HepG2 (cell line): ENCODE measurements at regions not wholly inside any gene's neighbourhood (a gene's known extent, or its start where the extent isn't known, plus 50 kb on each side); places are given as distances from the start of the nearest gene placed in this dataset.

Source experiments
- ATAC-seq: fragments of 200-7000 bp; cut with Tn5 transposase; 3 replicates; pipeline ENCODE4 v1.9.1; 2020; ENCODE audit warnings: mild to moderate bottlenecking, moderate library complexity
- BruUV-seq: library from RNA; stranded (reverse); fragments of 400-500 nt; replicated peaks from 2 replicates; lab custom pipeline; 2021; lab: Mats Ljungman, UMichigan
- CTCF ChIA-PET: fragments of 300-600 bp; formaldehyde crosslinking; extraction: SDS; loops from one replicate; lab custom pipeline; 2021; ENCODE audit warnings: low total read pairs, inconsistent platforms, low intra/inter-chr PET ratio; lab: Yijun Ruan, JAX
- POLR2A ChIA-PET: fragments of 350-600 bp; sonication (Branson Sonifier 250); formaldehyde crosslinking; loops from one replicate; lab custom pipeline; 2020; ENCODE audit warnings: antibody characterized with exemption, inconsistent platforms; lab: Yijun Ruan, JAX
- DNase-seq: peaks from one replicate; pipeline ENCODE4 v3.0.0-alpha.2; 2015; ENCODE audit warnings: low spot score
- FAIRE-seq: peaks from 3 replicates; lab custom pipeline; 2011; peaks lifted over from hg19 to GRCh38; lab: Jason Lieb, UNC
- H2AFZ ChIP-seq: one replicate; pipeline ENCODE4 v1.6.1; 2011; ENCODE audit warnings: low read length, inconsistent platforms
- H3K27ac ChIP-seq: fragments of 300-600 bp; 3 replicates; pipeline ENCODE4 v1.8.0; 2011; ENCODE audit warnings: mixed run types, mild to moderate bottlenecking, mixed read lengths, low read length, inconsistent platforms; ENCODE audit not compliant: insufficient read depth; ENCODE audit errors: extremely low read length
- H3K27me3 ChIP-seq, 2 experiments: fragments of 200-600 bp in 1 of 2; 2 replicates in 1 of 2; 3 replicates in 1 of 2; pipeline versions ENCODE4 v1.6.0 to v1.8.0; 2011; ENCODE audit warnings: low read length in 2 of 2, mild to moderate bottlenecking in 2 of 2, moderate library complexity in 2 of 2, inconsistent platforms in 1 of 2; ENCODE audit not compliant: insufficient read depth in 2 of 2, control insufficient read depth in 1 of 2
- H3K36me3 ChIP-seq, 2 experiments: fragments of 200-600 bp in 1 of 2; replicated peaks in 1 of 2; 2 replicates in 1 of 2; 3 replicates in 1 of 2; pipeline versions ENCODE4 v1.5.1 to v1.8.0; 2011; ENCODE audit warnings: low read length in 2 of 2, inconsistent platforms in 1 of 2; ENCODE audit not compliant: insufficient read depth in 2 of 2, control insufficient read depth in 1 of 2
- H3K4me1 ChIP-seq: 2 replicates; pipeline ENCODE4 v1.5.1; 2012; ENCODE audit warnings: low read length, inconsistent platforms; ENCODE audit not compliant: insufficient read depth
- H3K4me2 ChIP-seq: 2 replicates; pipeline ENCODE4 v1.6.0; 2011; ENCODE audit warnings: low read depth, low read length, inconsistent platforms
- H3K4me3 ChIP-seq, 3 experiments: fragments of 200-600 bp in 1 of 3; sonication (generic), shearing (Covaris generic) in 1 of 3; replicated peaks in 1 of 3; 2 replicates each; pipeline ENCODE4 v1.5.1; 2011 to 2016; ENCODE audit warnings: low read length in 3 of 3, inconsistent platforms in 2 of 3, low read depth in 2 of 3, mild to moderate bottlenecking in 2 of 3, control low read depth in 1 of 3, mixed read lengths in 1 of 3; ENCODE audit not compliant: insufficient read depth in 1 of 3
- H3K79me2 ChIP-seq: one replicate; pipeline ENCODE4 v1.6.1; 2011; ENCODE audit warnings: low read length, inconsistent platforms; ENCODE audit not compliant: insufficient read depth
- H3K9ac ChIP-seq: 2 replicates; pipeline ENCODE4 v1.6.0; 2011; ENCODE audit warnings: mild to moderate bottlenecking, low read depth, low read length, inconsistent platforms; ENCODE audit not compliant: insufficient read depth
- H3K9me3 ChIP-seq: 2 replicates; pipeline ENCODE4 v1.5.1; 2012; ENCODE audit warnings: mild to moderate bottlenecking, low read length
- H4K20me1 ChIP-seq: 2 replicates; pipeline ENCODE4 v1.6.0; 2011; ENCODE audit warnings: inconsistent platforms, mild to moderate bottlenecking, low read length, moderate library complexity; ENCODE audit not compliant: insufficient read depth
- CEBPG ChIP-seq: IDR thresholded peaks from 2 replicates; pipeline ENCODE4 v1.6.1; 2016
- KAT2B ChIP-seq: fragments of 150-350 bp; IDR thresholded peaks from 2 replicates; pipeline ENCODE4 v1.6.1; 2014; ENCODE audit warnings: low read depth, low read length, borderline replicate concordance
- MED13 ChIP-seq: sonication (generic); formaldehyde crosslinking; IDR thresholded peaks from 2 replicates; pipeline ENCODE4 v1.5.0; 2020; ENCODE audit warnings: missing genetic modification reagents
- MEF2D ChIP-seq: sonication (generic); formaldehyde crosslinking; IDR thresholded peaks from 2 replicates; pipeline ENCODE4 v1.5.1; 2020; ENCODE audit warnings: mild to moderate bottlenecking, missing genetic modification reagents
- SIN3A ChIP-seq: IDR thresholded peaks from 2 replicates; pipeline ENCODE4 v1.6.1; 2011; ENCODE audit warnings: low read depth, mild to moderate bottlenecking, control low read depth, low read length, borderline replicate concordance
- SIN3B ChIP-seq: fragments of 150-350 bp; IDR thresholded peaks from 2 replicates; pipeline ENCODE4 v1.6.1; 2014; ENCODE audit warnings: low read length
- SYNCRIP ChIP-seq: fragments of 200-400 bp; formaldehyde crosslinking; IDR thresholded peaks from 2 replicates; pipeline ENCODE4 v1.6.1; 2018; ENCODE audit warnings: mild to moderate bottlenecking, low read depth, low read length; ENCODE audit not compliant: insufficient read depth
- ZBTB7B ChIP-seq: sonication (generic); formaldehyde crosslinking; IDR thresholded peaks from 2 replicates; pipeline ENCODE4 v1.4.0; 2020; ENCODE audit warnings: missing genetic modification reagents
- ZFP36 ChIP-seq: fragments of 150-350 bp; IDR thresholded peaks from 2 replicates; pipeline ENCODE4 v1.6.1; 2018; ENCODE audit warnings: borderline replicate concordance, low read length, low read depth; ENCODE audit not compliant: partially characterized antibody
- ZNF652 ChIP-seq: IDR thresholded peaks from 2 replicates; pipeline ENCODE4 v1.6.1; 2016; ENCODE audit warnings: low read depth, borderline replicate concordance
- WGBS: methylation state at CpG from one replicate; pipeline ENCODE4 v1.1.6; 2017; ENCODE audit warnings: low lambda C conversion rate; 5-methylcytosine and 5-hydroxymethylcytosine counted together
- in situ Hi-C: cut with HindIII; loops from 2 replicates; pipeline ENCODE4 v1.10.0; 2017; ENCODE audit warnings: low pct_unique_long_range_greater_than_20kb; ENCODE audit not compliant: extremely low pct_ligation_motif_present
- intact Hi-C: fragments of 100-400 bp; cut with micrococcal nuclease; formaldehyde crosslinking; loops from one replicate; pipeline ENCODE4 v1.10.0; 2022; ENCODE audit not compliant: unreplicated experiment
- TF ChIP-seq, protein P1 (sequence below): sonication (generic); formaldehyde crosslinking; IDR thresholded peaks from 2 replicates; pipeline ENCODE4 v1.5.0; 2020; ENCODE audit warnings: missing genetic modification reagents
- TF ChIP-seq, protein P2 (sequence below): sonication (generic); formaldehyde crosslinking; IDR thresholded peaks from 2 replicates; pipeline ENCODE4 v1.9.0; 2021; ENCODE audit warnings: missing genetic modification reagents, mild to moderate bottlenecking, borderline replicate concordance

DNA sequence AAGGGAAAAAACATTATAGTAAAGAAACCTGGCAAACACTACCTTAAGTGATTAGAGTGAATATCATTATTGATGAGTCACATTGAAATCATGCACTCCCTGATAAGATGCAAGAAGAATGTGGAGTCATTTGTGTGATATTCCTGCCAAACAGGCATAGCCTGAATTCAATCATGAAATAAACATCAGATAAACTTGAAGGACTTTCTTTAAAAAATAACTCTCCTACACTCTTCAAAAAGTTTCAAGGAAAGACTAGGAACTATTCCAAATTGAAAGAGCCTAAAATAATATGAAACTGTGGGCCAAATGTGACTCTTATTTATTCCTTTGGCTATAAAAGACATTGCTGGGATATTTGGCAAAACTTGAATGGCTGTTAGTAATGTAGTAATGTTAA is 625.7 kb upstream of the LMCD1 start:
- no TSS peak for BruUV-seq
- FAIRE-seq (no peak), ATAC-seq (no peak), DNase-seq (no peak)
- ChIA-PET CTCF (no interaction called here), POLR2A (no interaction called here)
- Histone ChIP-seq H3K9ac (no peak overlapping the region), H4K20me1 (no peaks in the 10 kb centered on the region), H2AFZ (no peak overlapping the region), H3K79me2 (no peaks in the 10 kb centered on the region), H3K4me3 (no peak overlapping the region), H3K9me3 (peaks cover 71% of the 10 kb centered on the region), H3K27ac (no peak overlapping the region), H3K27me3 (no peaks in the 10 kb centered on the region), H3K36me3 (no peaks in the 10 kb centered on the region), H3K4me1 (no peaks in the 10 kb centered on the region), H3K4me2 (no peak overlapping the region)
- TF ChIP-seq SIN3A (no peak), ZFP36 (no peak), ZBTB7B (CRISPR knock-in tag) (no peak), CEBPG (CRISPR knock-in tag) (no peak)
- TF ChIP-seq, protein P1, sequence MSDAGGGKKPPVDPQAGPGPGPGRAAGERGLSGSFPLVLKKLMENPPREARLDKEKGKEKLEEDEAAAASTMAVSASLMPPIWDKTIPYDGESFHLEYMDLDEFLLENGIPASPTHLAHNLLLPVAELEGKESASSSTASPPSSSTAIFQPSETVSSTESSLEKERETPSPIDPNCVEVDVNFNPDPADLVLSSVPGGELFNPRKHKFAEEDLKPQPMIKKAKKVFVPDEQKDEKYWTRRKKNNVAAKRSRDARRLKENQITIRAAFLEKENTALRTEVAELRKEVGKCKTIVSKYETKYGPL (CRISPR knock-in tag): no peak
- in situ Hi-C loops: no loop called here
- intact Hi-C loops: no loop called here

DNA sequence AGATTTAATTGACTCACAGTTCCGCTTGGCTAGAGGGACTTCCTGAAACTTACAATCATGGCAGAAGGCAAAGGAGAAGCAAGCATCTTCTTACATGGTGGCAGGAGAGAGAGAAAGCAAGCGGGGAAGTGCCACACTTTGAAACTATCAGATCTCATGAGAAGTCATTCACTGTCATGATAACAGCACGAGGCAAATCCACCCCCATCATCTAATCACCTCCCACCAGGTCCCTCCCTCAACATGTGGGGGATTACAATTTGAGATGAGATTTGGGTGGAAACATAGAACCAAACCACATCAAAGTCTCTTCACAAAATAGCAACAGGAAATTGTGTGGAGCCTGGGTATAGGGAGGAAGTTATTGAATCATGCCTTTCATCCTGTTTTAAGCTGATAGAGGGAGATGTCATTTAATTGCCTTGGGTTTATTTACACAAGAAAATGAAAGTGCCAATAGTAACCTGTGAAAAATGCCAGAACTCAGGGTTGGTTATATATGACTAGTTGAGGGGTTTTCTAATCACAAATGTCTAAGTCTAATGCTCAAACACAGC is 624.8 kb upstream of the LMCD1 start:
- Histone ChIP-seq H2AFZ (no peak overlapping the region), H3K27ac (no peak overlapping the region), H3K9ac (no peak overlapping the region), H3K36me3 (no peaks in the 10 kb centered on the region), H3K4me3 (no peak overlapping the region), H3K4me2 (no peak overlapping the region), H3K9me3 (peaks cover 71% of the 10 kb centered on the region), H3K4me1 (no peaks in the 10 kb centered on the region), H4K20me1 (no peaks in the 10 kb centered on the region), H3K79me2 (no peaks in the 10 kb centered on the region), H3K27me3 (no peaks in the 10 kb centered on the region)
- no peak for DNase-seq
- TF ChIP-seq MEF2D (no peak), KAT2B (no peak), SIN3B (no peak), MED13 (CRISPR knock-in tag) (no peak), ZNF652 (no peak), SYNCRIP (no peak)
- TF ChIP-seq, protein P2, sequence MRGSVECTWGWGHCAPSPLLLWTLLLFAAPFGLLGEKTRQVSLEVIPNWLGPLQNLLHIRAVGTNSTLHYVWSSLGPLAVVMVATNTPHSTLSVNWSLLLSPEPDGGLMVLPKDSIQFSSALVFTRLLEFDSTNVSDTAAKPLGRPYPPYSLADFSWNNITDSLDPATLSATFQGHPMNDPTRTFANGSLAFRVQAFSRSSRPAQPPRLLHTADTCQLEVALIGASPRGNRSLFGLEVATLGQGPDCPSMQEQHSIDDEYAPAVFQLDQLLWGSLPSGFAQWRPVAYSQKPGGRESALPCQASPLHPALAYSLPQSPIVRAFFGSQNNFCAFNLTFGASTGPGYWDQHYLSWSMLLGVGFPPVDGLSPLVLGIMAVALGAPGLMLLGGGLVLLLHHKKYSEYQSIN (CRISPR knock-in tag): no peak
- intact Hi-C loops (no loop called here), in situ Hi-C loops (no loop called here)
- 15% methylated on average over 3 of the region's 3 CpGs for WGBS
- POLR2A ChIA-PET: no interaction called here
- CTCF ChIA-PET: no interaction called here
- no peak for ATAC-seq
- FAIRE-seq: no peak
- no TSS peak for BruUV-seq
